ENCODE measurements at regions not wholly inside any gene's neighbourhood (a gene's known extent, or its start where the extent isn't known, plus 50 kb on each side); places are given as distances from the start of the nearest gene placed in this dataset.

GRCh38 chr6:91879386-91879995, 1292.6 kb upstream of the MAP3K7 start:
- ChIA-PET POLR2A (ENCODE audit: low non-redundant PET) (no interaction called here), CTCF (no interaction called here)
- DNase-seq (ENCODE audit: low spot score) = peak; percentile 1
- no peak for TF ChIP-seq CTCF (conservative IDR thresholded peaks at IDR 0.05; ENCODE audit: low read depth)
- no peak overlapping the region for H3K27ac ChIP-seq

- CTCF ChIA-PET = no interaction called here
- no peak for TF ChIP-seq CTCF (conservative IDR thresholded peaks at IDR 0.05; ENCODE audit: low read depth)
Observed at GRCh38 chr6:91877994-91878393, 1291.1 kb upstream of the MAP3K7 start.

GRCh38 chr6:91874971-91875370, 1288.1 kb upstream of the MAP3K7 start:
- no peak overlapping the region for H3K27ac ChIP-seq
- no peak for DNase-seq (ENCODE audit: low spot score)
- POLR2A ChIA-PET (ENCODE audit: low non-redundant PET) = no interaction called here
- CTCF ChIA-PET = no interaction called here
- no peak for TF ChIP-seq CTCF (conservative IDR thresholded peaks at IDR 0.05; ENCODE audit: low read depth)

More at GRCh38 chr6:91877994-91878393, 1291.1 kb upstream of the MAP3K7 start:
- no peak overlapping the region for H3K27ac ChIP-seq
- no peak for DNase-seq (ENCODE audit: low spot score)
- POLR2A ChIA-PET (ENCODE audit: low non-redundant PET) = no interaction called here

GRCh38 chr6:91868539-91869202, 1281.8 kb upstream of the MAP3K7 start:
- TF ChIP-seq CTCF (conservative IDR thresholded peaks at IDR 0.05; ENCODE audit: low read depth) = no peak
- DNase-seq (ENCODE audit: low spot score) = no peak
- ChIA-PET POLR2A (ENCODE audit: low non-redundant PET) (no interaction called here), CTCF (no interaction called here)
- no peak overlapping the region for H3K27ac ChIP-seq

GRCh38 chr6:91865889-91866288, 1279.0 kb upstream of the MAP3K7 start:
- CTCF ChIA-PET = no interaction called here
- no peak overlapping the region for H3K27ac ChIP-seq
- TF ChIP-seq CTCF (conservative IDR thresholded peaks at IDR 0.05; ENCODE audit: low read depth) = no peak
- POLR2A ChIA-PET (ENCODE audit: low non-redundant PET) = no interaction called here
- DNase-seq (ENCODE audit: low spot score) = no peak

- ChIA-PET POLR2A (ENCODE audit: low non-redundant PET) (no interaction called here), CTCF (no interaction called here)
- H3K27ac ChIP-seq = no peak overlapping the region
- no peak for TF ChIP-seq CTCF (conservative IDR thresholded peaks at IDR 0.05; ENCODE audit: low read depth)
- DNase-seq (ENCODE audit: low spot score) = peak; percentile 19
Observed at GRCh38 chr6:91864911-91865310, 1278.0 kb upstream of the MAP3K7 start.
